Upper lobe of left lung (tissue), 4 donors: ENCODE measurements at regions not wholly inside any gene's neighbourhood (a gene's known extent, or its start where the extent isn't known, plus 50 kb on each side); places are given as distances from the start of the nearest gene placed in this dataset.

Experiments
- EP300 ChIP-seq, 4 donors: sonication (generic); formaldehyde crosslinking; IDR thresholded peaks; one replicate each; pipeline ENCODE4 v1.5.1; 2017; ENCODE audit warnings: antibody characterized with exemption in 4 of 4, control low read depth in 2 of 4
- POLR2A ChIP-seq, 4 donors: fragments of 450-650 bp; IDR thresholded peaks; one replicate each; pipeline ENCODE4 v1.5.1; 2016 to 2017; ENCODE audit warnings: antibody characterized with exemption in 4 of 4, mild to moderate bottlenecking in 2 of 4
- POLR2AphosphoS5 ChIP-seq, 2 donors: sonication (generic); formaldehyde crosslinking; IDR thresholded peaks; one replicate each; pipeline ENCODE4 v1.5.1; 2017; ENCODE audit warnings: antibody characterized with exemption in 2 of 2
- TF ChIP-seq, protein P1 (sequence below), 6 experiments: fragments of 450-650 bp in 4 of 6; fragments of 200-600 bp in 2 of 6; sonication (generic) in 2 of 6; IDR thresholded peaks; one replicate each; pipeline ENCODE4 v1.5.1; 2016 to 2019; ENCODE audit warnings: antibody characterized with exemption in 6 of 6

DNA sequence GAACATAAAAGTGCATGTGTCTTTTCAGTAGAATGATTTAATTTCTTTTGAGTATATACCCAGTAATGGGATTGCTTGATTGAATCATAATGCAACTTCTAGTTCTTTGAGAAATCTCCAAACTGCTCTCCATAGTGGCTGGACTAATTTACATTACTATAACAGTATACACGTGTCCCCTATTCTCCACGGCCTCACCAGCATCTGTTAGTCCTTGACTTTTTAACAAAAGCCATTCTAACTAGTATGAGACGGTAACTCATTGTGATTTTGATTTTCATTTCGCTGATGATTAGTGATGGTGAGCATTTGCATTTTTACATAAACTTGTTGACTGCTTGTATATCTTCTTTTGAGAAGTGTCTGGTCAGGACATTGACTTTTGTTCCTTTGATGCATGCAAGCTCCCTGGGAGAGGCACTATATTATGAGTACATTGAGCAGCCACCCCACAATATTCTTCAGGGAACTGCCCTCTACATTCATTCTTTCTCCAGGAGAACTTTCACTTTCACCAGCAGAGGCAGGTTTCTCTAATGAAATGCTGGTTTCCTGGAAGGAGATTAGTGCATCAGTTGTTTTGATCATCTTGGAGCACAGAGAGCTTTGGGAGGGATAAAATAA lies 51.9 kb upstream of the LPGAT1 start:
- TF ChIP-seq, protein P1, sequence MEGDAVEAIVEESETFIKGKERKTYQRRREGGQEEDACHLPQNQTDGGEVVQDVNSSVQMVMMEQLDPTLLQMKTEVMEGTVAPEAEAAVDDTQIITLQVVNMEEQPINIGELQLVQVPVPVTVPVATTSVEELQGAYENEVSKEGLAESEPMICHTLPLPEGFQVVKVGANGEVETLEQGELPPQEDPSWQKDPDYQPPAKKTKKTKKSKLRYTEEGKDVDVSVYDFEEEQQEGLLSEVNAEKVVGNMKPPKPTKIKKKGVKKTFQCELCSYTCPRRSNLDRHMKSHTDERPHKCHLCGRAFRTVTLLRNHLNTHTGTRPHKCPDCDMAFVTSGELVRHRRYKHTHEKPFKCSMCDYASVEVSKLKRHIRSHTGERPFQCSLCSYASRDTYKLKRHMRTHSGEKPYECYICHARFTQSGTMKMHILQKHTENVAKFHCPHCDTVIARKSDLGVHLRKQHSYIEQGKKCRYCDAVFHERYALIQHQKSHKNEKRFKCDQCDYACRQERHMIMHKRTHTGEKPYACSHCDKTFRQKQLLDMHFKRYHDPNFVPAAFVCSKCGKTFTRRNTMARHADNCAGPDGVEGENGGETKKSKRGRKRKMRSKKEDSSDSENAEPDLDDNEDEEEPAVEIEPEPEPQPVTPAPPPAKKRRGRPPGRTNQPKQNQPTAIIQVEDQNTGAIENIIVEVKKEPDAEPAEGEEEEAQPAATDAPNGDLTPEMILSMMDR (IDR thresholded peaks at IDR 0.05): no peak
- TF ChIP-seq POLR2A (IDR thresholded peaks at IDR 0.05) (no peak), POLR2AphosphoS5 (IDR thresholded peaks at IDR 0.05) (no peak), EP300 (IDR thresholded peaks at IDR 0.05) (no peak)
